ENCODE measurements at regions not wholly inside any gene's neighbourhood (a gene's known extent, or its start where the extent isn't known, plus 50 kb on each side); places are given as distances from the start of the nearest gene placed in this dataset.

DNA sequence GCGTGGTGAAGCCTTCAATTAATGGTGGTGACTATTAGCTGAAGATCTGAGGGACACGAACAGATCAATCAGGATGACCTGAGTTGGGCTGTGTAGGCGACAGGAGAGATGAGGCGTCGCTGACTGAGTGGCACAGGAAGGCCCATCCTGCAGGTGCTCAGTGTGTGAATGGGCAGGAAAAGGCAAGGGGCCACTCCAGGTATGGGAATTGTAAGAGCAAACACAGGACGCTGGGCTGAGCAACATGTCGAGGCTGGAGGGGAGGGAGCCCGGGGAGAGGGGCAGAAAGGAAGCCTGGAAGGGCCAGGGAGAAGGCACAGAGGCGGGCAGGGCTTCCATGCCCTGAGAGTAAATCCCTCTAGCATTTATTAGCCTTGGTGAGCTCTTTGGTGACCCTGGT lies 151.0 kb downstream of the VEGFA start:
- POLR2A ChIA-PET = no interaction called here
- CTCF ChIA-PET = interaction anchor here (1.5 kb wide), 1 partner anchor 16 kb away, joined by 3 read pairs; no protein-coding TSS in a partner anchor
- 86% methylated on average over 9 of the region's 9 CpGs for WGBS (ENCODE audit: low lambda C conversion rate)
- Histone ChIP-seq H3K4me2 (no peak overlapping the region), H3K79me2 (ENCODE audit: insufficient read depth) (no peaks in the 10 kb centered on the region), H3K4me1 (ENCODE audit: control insufficient read depth in 1 of 2, insufficient read depth in 2 of 2, low read depth in 1 of 2, low read length in 1 of 2) (peaks cover 22 to 54% of the 10 kb centered on the region in 2 experiments; a peak in 3 of 4 replicates), H3K27me3 (ENCODE audit: insufficient read depth) (no peaks in the 10 kb centered on the region), H3K36me3 (replicated peaks in 1 of 2; ENCODE audit: control insufficient read depth in 1 of 2, insufficient read depth in 2 of 2, low read length in 1 of 2) (no peaks in the 10 kb centered on the region), H3K9me2 (no peaks in the 10 kb centered on the region), H3K27ac (ENCODE audit: low read depth in 2 of 2, low read length in 1 of 2) (no peak overlapping the region), H3K9ac (no peak overlapping the region), H3F3A (replicated peaks; ENCODE audit: insufficient read depth) (no peaks in the 10 kb centered on the region), H3K4me3 (ENCODE audit: low read depth in 2 of 2, low read length in 1 of 2) (no peak overlapping the region), H4K20me1 (ENCODE audit: insufficient read depth) (no peaks in the 10 kb centered on the region), H2AFZ (ENCODE audit: low read depth) (no peak overlapping the region), H3K9me3 (no peaks in the 10 kb centered on the region)
- TF ChIP-seq RAD21 (IDR thresholded peaks at IDR 0.05; ENCODE audit: low read length) (no peak), EZH2phosphoT487 (IDR thresholded peaks at IDR 0.05; ENCODE audit: borderline replicate concordance, low read depth) (no peak), JUND (IDR thresholded peaks at IDR 0.05) (no peak), GATA2 (CRISPR knock-in tag; IDR thresholded peaks at IDR 0.05) (no peak), MEF2A (IDR thresholded peaks at IDR 0.05; ENCODE audit: borderline replicate concordance, low read depth) (no peak), RCOR1 (IDR thresholded peaks at IDR 0.05; ENCODE audit: low read length) (no peak), EP300 (IDR thresholded peaks at IDR 0.05; ENCODE audit: borderline replicate concordance in 1 of 2, low read depth in 1 of 2, low read length in 1 of 2) (no peak), ELF1 (IDR thresholded peaks at IDR 0.05) (no peak), YY1 (IDR thresholded peaks at IDR 0.05; ENCODE audit: low read depth) (no peak), FOXM1 (IDR thresholded peaks at IDR 0.05; ENCODE audit: low read depth) (no peak), TEAD4 (IDR thresholded peaks at IDR 0.05; ENCODE audit: borderline replicate concordance, insufficient read depth) (no peak), POLR2AphosphoS5 (IDR thresholded peaks at IDR 0.05; ENCODE audit: low read depth, low read length) (no peak), RXRA (IDR thresholded peaks at IDR 0.05; ENCODE audit: borderline replicate concordance, low read depth) (no peak)
- TF ChIP-seq, protein P1, sequence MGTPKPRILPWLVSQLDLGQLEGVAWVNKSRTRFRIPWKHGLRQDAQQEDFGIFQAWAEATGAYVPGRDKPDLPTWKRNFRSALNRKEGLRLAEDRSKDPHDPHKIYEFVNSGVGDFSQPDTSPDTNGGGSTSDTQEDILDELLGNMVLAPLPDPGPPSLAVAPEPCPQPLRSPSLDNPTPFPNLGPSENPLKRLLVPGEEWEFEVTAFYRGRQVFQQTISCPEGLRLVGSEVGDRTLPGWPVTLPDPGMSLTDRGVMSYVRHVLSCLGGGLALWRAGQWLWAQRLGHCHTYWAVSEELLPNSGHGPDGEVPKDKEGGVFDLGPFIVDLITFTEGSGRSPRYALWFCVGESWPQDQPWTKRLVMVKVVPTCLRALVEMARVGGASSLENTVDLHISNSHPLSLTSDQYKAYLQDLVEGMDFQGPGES (IDR thresholded peaks at IDR 0.05; ENCODE audit: low read depth, low read length) = no peak
- TF ChIP-seq, protein P2, sequence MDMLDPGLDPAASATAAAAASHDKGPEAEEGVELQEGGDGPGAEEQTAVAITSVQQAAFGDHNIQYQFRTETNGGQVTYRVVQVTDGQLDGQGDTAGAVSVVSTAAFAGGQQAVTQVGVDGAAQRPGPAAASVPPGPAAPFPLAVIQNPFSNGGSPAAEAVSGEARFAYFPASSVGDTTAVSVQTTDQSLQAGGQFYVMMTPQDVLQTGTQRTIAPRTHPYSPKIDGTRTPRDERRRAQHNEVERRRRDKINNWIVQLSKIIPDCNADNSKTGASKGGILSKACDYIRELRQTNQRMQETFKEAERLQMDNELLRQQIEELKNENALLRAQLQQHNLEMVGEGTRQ (IDR thresholded peaks at IDR 0.05; ENCODE audit: borderline replicate concordance, low read depth, low read length) = no peak
- TF ChIP-seq, protein P3, sequence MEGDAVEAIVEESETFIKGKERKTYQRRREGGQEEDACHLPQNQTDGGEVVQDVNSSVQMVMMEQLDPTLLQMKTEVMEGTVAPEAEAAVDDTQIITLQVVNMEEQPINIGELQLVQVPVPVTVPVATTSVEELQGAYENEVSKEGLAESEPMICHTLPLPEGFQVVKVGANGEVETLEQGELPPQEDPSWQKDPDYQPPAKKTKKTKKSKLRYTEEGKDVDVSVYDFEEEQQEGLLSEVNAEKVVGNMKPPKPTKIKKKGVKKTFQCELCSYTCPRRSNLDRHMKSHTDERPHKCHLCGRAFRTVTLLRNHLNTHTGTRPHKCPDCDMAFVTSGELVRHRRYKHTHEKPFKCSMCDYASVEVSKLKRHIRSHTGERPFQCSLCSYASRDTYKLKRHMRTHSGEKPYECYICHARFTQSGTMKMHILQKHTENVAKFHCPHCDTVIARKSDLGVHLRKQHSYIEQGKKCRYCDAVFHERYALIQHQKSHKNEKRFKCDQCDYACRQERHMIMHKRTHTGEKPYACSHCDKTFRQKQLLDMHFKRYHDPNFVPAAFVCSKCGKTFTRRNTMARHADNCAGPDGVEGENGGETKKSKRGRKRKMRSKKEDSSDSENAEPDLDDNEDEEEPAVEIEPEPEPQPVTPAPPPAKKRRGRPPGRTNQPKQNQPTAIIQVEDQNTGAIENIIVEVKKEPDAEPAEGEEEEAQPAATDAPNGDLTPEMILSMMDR (IDR thresholded peaks at IDR 0.05) = no peak
- TF ChIP-seq, protein P4, sequence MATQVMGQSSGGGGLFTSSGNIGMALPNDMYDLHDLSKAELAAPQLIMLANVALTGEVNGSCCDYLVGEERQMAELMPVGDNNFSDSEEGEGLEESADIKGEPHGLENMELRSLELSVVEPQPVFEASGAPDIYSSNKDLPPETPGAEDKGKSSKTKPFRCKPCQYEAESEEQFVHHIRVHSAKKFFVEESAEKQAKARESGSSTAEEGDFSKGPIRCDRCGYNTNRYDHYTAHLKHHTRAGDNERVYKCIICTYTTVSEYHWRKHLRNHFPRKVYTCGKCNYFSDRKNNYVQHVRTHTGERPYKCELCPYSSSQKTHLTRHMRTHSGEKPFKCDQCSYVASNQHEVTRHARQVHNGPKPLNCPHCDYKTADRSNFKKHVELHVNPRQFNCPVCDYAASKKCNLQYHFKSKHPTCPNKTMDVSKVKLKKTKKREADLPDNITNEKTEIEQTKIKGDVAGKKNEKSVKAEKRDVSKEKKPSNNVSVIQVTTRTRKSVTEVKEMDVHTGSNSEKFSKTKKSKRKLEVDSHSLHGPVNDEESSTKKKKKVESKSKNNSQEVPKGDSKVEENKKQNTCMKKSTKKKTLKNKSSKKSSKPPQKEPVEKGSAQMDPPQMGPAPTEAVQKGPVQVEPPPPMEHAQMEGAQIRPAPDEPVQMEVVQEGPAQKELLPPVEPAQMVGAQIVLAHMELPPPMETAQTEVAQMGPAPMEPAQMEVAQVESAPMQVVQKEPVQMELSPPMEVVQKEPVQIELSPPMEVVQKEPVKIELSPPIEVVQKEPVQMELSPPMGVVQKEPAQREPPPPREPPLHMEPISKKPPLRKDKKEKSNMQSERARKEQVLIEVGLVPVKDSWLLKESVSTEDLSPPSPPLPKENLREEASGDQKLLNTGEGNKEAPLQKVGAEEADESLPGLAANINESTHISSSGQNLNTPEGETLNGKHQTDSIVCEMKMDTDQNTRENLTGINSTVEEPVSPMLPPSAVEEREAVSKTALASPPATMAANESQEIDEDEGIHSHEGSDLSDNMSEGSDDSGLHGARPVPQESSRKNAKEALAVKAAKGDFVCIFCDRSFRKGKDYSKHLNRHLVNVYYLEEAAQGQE (IDR thresholded peaks at IDR 0.05; ENCODE audit: low read depth, low read length) = no peak
- TF ChIP-seq, protein P5, sequence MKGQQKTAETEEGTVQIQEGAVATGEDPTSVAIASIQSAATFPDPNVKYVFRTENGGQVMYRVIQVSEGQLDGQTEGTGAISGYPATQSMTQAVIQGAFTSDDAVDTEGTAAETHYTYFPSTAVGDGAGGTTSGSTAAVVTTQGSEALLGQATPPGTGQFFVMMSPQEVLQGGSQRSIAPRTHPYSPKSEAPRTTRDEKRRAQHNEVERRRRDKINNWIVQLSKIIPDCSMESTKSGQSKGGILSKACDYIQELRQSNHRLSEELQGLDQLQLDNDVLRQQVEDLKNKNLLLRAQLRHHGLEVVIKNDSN (IDR thresholded peaks at IDR 0.05; ENCODE audit: borderline replicate concordance, low read depth) = no peak
- DNase-seq = no peak

All from SK-N-SH (cell line).